DMS53 treated with DMSO at 0.1 percent for 48 hours (cell line): ENCODE measurements at regions not wholly inside any gene's neighbourhood (a gene's known extent, or its start where the extent isn't known, plus 50 kb on each side); places are given as distances from the start of the nearest gene placed in this dataset.

ENCODE experiments used
- DNase-seq: peaks from one replicate; lab custom pipeline; 2025; ENCODE audit not compliant: unreplicated experiment; lab: John Stamatoyannopoulos, UW

DNA sequence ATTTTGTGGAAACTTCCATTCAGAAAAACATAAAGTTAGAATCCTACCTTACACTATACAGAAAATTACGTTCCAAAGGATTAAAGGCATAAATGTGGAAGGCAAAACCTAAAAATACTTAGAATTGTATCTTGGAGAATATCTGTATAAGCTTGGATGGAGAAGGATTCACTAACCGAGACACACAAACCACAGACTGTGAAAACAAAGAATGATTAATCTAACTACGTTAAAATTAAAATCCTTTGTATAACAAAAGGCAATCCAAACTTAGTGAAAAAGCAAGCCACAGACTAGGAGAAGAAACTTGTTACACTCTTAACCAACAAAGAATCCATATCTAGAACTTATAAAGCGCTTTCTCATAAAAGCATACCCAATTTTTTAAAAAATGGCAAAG is 678.8 kb downstream of the INHBA start:
- no peak for DNase-seq

DNA sequence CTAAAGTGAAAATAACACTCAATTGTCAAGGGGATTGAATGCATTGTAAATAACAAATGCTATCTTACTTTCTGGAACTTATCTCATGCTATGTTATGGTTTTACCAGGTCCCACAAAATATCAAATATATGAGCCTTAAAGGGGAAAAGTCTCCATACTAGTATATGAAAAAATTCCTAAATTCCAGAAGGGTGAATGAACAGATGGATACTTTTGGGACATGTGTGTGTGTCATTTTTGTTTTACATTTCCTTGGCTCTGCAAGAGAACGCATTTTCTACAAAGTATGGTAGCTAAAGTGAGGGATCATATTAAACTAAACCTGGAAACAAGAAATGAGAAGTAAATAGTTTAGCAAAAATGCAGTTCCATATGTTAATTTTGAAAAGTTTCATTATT is 682.8 kb downstream of the INHBA start:
- no peak for DNase-seq

- no peak for DNase-seq
Measured at GRCh38 chr7:41013117-41013516, 689.8 kb downstream of the INHBA start.

- DNase-seq: no peak
Measured at GRCh38 chr7:41012041-41012440, 690.8 kb downstream of the INHBA start.

- DNase-seq: no peak
Measured at GRCh38 chr7:41010967-41011366, 691.9 kb downstream of the INHBA start.

GRCh38 chr7:41010418-41010817 is 692.5 kb downstream of the INHBA start:
- no peak for DNase-seq

- DNase-seq: no peak
Measured at GRCh38 chr7:41007811-41008210, 695.1 kb downstream of the INHBA start.

- no peak for DNase-seq
Measured at GRCh38 chr7:41007351-41007751, 695.5 kb downstream of the INHBA start.

GRCh38 chr7:41006306-41006995 is 696.4 kb downstream of the INHBA start:
- no peak for DNase-seq

DNA sequence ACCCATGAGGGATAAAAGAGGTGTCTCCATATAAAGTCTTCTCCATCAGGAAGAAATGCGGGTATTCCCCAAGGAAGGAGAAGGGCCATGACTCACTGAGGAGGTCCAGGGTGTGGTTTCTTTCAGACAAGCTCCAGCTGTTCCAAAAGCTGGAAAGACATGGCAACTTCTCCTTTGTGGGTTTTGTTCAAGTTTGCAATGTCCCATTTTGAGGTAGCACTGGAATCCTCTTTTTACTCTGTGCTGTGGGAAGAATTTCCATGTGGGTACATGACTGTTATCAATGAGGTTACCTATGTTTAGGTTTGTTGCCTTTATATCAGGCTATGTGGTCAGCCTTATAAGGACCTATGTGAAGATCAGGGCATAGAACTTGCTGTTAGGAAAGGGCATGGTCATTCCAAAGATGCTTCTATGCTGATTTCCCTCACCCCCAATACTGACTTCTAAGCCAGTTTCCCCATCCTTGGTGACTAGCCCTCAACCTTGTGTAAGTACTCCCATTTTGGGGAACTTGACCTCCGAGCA is 697.5 kb downstream of the INHBA start:
- DNase-seq: no peak

- DNase-seq: no peak
Measured at GRCh38 chr7:41003977-41004376, 698.9 kb downstream of the INHBA start.

- DNase-seq: no peak
Measured at GRCh38 chr7:41003611-41003940, 699.3 kb downstream of the INHBA start.

DNA sequence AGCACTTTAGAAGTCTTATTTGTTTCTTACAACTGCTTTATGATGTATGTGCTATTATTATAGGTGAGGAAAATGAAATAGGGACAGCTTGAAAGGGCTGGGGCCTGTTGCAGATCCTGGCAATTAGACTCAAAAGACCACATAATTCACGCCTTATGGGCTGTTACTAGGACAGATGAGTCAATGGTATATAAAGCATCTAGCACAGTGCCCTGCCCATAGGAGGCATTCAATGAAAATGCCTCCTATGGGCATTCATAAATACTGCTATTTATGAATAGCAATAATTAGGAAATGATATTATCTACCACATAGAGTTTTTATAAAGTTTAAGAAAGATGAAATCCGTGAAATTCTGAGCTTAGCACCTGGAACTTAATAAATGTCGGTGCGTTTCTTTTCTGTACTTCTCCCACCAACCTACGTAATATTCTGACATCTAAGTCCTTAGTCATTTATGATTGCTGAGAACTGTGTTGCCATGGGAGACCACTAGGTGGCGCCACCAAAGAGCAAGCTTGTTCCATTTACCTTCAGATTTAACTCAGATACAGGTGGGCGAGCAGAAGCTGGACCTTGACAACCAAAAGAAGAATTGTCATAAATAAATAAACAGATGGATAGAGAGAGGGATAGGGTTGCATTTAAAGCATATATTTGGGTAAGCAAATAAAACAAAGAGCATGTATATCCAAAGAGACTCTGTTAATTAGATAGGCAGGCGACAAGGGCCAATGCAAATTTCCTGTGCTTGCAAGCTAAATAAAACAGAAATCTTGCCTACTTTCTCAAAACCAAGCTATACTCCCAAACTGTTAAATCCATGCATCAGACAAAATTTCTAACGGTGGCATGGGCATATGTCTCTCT is 699.9 kb downstream of the INHBA start:
- DNase-seq: peak; percentile 27

- no peak for DNase-seq
Measured at GRCh38 chr7:41000042-41000441, 702.8 kb downstream of the INHBA start.

DNA sequence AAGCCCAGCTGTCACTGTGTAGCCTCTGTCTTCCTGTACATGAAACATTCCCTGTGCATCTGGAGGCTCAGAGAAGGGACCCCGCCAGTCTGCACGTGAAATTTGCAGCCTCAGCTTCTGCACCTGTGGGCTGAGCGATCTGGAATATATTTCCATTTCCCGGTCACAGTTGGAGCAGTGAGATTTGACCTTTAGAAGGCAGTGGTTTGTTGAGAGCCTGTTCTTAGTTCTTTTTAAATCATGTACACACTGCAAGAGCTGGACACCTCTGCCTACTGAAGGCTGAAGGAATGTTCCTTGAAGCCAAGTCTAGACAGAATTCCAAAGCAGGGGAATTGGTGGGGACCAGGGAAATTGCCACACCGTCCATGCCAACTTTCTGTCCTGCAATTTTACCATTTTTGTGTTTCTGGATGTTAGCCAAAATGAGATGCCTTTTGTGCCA is 706.6 kb downstream of the INHBA start:
- DNase-seq: no peak

- no peak for DNase-seq
Measured at GRCh38 chr7:40990841-40991240, 712.0 kb downstream of the INHBA start.

GRCh38 chr7:40987571-40987970 is 715.3 kb downstream of the INHBA start:
- DNase-seq: no peak

DNA sequence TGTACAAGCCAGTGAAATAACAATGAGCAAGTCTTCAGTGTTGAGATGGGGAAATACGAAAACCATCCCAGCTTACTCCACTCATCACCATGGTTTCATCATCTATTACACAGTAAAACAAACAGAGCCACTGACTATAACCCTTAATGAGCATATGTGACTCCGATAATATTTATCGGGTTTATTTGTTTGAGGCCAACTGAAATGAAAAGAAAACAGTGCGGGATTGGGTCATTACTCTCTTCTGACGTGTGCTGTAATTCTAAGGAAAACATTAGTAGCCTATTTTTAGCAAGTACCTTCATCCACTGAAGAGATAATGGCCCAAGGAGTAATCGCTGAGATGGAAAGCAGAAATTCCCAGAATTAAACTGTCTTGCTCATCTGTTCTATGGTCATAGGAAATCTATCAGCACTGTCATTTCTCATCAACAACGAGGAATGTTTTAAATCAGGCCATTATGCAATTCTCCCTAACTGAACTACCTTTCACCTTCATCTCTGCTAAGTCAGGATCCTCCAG is 716.5 kb downstream of the INHBA start:
- DNase-seq: peak; percentile 77

DNA sequence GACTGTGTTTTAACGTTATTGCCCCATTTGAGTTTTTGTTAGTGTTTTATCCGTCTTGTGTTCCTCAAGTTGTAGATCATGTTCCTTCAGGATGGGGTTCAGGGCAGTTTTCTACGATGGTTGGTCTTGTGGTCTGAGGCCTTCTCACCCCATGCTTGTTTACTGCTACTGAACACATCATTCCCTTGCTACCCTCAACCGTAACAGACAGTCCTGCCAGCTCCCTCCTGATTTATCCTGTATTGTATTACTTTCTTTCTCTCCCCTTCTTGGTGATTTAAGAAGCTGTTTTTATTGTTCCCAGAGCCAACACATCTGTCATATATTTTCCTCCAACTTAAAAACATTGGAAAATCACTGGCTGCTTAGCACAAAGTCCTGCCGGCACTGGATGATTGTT is 719.8 kb downstream of the INHBA start:
- DNase-seq: no peak

DNA sequence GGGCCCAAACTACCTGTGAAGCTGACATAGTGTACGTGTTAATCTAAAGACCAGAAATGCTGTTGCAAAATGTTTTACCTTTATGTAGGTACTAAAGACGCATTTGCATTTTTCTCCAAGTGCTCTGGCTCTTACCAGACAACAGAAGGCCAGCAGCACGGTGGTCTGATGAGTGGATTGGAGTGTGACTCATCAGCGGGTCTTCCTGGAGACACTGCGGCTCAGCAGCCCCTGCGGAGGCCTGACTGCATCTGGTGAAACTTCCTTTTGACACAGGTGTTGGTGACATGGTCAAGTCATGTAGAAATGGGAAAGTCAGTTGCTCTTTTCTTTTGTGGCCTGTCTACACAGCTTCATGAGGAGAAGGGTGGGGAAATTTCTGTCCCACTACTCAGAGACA is 723.6 kb downstream of the INHBA start:
- no peak for DNase-seq

DNA sequence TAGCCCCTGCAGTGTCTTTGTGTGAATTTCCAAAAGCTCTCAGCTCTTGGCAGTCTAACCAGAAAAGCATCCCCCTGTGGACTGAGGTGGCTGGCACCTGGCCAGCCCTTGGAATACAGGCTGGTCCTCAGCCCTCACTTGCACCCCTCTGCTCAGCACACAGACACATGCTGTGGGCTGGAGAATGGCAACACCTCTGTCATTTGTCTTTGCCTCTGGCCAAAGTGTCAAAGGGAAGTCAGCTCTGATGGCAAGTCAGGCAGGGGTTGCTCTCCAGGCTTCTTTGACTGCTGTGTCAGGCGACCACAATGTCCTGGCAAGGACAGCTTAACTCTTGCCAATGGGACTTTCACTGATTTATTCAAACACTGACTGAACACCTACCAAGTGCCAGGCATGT is 724.8 kb downstream of the INHBA start:
- DNase-seq: no peak

DNA sequence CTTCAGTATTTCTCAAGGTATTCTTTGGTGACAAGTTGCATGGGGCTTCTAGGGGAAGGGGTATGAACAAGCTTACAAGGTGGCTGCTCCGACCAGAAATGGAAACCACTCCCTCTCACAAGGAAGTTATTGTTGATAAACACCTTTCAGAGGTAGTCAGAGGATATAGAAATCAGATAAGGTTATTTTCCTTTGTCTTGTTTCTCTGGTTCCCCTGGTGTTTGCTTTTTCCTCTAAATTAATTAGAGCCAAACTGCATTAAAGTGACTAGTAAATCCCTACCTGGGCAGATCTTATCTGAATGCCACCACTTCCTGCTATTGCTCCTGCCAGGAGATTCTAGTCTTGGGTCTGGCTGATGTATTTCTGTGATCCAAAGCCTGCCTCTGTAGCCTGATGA is 725.4 kb downstream of the INHBA start:
- no peak for DNase-seq
